ENCODE measurements at regions not wholly inside any gene's neighbourhood (a gene's known extent, or its start where the extent isn't known, plus 50 kb on each side); places are given as distances from the start of the nearest gene placed in this dataset.
"Not testable (repeated sequence)": the region's sequence is repeated elsewhere in the genome, so short reads cannot be mapped to it uniquely, and the experiment has no call there.

GRCh38 chr1:100597061-100597741 lies 59.3 kb downstream of the GPR88 start:
- CTCF ChIA-PET, result no interaction called here
- POLR2A ChIA-PET, result no interaction called here

DNA sequence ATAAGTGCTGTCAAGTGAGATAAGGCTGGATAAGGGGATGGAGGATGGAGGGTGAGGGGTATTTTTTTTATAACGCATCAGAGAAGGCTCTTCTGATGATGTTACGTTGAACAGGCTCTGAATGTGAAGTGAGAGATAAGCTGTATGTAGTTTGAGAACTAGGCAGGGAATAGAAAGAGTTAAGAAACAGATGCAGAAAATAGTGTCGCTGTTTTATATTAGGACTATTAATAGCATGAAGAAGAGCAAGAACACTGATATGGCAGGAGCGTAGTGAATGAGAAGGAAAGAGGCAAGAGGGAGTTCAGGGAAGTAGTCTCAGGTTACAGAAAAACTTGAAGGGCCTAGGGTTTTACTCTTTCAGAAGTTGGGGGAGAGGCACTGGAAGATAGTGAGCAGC lies 59.8 kb downstream of the GPR88 start:
- ChIA-PET CTCF (no interaction called here), POLR2A (no interaction called here)

DNA sequence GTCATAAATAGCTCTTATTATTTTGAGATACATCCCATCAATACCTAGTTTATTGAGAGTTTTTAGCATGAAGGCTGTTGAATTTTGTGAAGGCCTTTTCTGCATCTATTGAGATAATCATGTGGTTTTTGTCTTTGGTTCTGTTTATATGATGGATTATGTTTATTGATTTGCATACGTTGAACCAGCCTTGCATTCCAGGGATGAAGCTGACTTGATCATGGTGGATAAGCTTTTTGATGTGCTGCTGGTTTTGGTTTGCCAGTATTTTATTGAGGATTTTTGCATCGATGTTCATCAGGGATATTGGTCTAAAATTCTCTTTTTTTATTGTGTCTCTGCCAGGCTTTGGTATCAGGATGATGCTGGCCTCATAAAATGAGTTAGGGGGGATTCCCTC lies 62.4 kb downstream of the GPR88 start:
- POLR2A ChIA-PET, CTCF ChIA-PET: not testable (repeated sequence)

DNA sequence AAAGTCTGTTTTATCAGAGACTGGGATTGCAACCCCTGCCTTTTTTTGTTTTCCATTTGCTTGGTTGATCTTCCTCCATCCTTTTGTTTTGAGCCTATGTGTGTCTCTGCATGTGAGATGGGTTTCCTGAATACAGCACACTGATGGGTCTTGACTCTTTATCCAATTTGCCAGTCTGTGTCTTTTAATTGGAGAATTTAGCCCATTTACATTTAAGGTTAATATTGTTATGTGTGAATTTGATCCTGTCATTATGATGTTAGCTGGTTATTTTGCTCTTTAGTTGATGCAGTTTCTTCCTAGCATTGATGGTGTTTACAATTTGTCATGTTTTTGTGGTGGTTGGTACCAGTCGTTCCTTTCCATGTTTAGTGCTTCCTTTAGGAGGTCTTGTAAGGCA lies 64.1 kb downstream of the GPR88 start:
- CTCF ChIA-PET, POLR2A ChIA-PET: not testable (repeated sequence)

DNA sequence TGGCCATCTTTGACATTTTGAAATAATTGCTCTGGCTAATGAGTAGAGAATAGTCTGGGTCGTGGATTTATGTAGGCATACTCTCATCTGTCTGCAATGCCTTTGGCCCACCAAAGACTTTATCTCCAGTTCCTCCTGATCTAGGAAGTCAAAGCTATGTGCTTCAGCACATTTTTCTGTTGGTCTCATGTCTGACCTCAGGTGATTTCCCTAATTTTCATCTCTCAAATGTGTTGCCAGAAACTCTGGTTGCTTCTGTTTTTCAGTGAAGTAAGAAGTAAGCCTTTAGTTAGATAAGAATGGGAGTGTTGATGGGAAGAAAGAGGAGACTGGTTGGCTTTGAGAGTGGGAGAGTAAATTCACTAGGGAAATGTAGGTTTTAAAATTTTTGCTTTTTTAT lies 66.4 kb downstream of the GPR88 start:
- POLR2A ChIA-PET, result no interaction called here
- CTCF ChIA-PET, result no interaction called here

- ChIA-PET CTCF (interaction anchor here (1.6 kb wide), 1 partner anchor 263 kb away, joined by 3 read pairs; no protein-coding TSS in a partner anchor), POLR2A (no interaction called here)
Observed at GRCh38 chr1:100606438-100606837, 68.5 kb downstream of the GPR88 start.

DNA sequence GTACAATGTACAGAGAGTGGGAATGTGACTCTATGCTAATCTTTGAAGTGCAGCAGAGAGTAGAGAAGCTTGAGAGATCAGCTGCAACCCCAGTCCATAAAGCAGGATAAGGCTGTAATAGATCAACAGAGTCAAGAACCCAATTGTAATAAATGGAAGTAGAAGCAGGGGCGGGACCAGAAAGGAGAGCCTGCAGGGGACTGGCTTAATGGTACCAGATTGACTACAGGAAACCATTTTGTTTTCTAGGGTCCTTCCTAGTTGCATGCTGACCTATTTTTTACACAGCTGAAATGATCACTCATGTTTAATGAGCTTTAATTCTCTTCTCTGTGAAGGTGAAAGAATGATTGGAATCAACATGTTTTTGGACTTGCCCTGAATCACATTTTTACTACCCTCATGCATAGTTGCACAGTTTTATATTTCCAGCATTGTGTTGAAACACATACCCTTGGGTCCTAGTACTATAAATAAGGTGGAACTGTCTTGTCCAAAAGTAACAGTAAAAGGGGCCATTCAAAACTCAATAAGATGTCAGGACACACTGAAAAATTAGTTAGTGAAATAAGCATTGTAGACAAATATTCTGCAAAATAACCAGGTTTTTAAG lies 69.8 kb downstream of the GPR88 start:
- ChIA-PET CTCF (interaction anchor here (1.6 kb wide), 1 partner anchor 261 kb away, joined by 3 read pairs; no protein-coding TSS in a partner anchor), POLR2A (no interaction called here)

DNA sequence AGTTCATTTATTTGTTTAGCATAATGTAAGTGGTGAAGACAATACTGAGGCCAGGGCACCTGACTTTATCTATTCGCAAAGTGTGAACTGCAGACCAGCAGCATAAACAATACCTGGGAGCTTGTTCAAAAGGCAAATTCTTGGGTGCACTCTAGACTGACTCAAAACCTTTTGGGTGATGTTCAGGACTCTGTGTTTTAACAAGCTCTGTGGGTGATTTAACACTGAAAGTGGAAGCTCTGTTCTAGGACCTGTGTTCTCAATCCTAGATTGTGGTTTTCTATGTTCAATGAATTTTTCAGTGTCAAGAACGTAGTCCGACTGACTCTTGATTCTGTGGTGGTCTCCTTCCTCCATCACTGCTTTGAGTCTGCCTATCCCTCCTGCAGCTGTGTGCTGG lies 71.9 kb downstream of the GPR88 start:
- POLR2A ChIA-PET, result no interaction called here

DNA sequence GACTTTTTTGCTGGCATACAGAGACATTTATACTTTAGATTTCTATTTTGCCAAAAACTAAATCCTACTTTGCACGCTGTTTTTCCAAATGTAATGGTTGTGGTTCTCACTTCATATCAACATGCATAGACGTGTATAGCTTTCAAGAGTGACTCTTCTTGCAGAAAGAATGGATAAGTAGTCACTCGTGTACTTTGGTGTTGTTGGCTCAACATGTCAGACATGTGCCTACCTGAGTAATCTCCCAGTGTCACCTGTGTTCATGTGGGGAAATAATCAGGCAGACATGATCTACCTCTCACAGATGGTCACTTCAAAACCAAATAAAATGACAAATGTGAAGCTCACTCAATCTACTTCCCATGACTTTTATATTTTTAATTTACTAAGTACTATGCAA lies 73.1 kb downstream of the GPR88 start:
- CTCF ChIA-PET, result no interaction called here
- POLR2A ChIA-PET, result no interaction called here

More for the DNA sequence above, 71.9 kb downstream of the GPR88 start:
- CTCF ChIA-PET, result no interaction called here

DNA sequence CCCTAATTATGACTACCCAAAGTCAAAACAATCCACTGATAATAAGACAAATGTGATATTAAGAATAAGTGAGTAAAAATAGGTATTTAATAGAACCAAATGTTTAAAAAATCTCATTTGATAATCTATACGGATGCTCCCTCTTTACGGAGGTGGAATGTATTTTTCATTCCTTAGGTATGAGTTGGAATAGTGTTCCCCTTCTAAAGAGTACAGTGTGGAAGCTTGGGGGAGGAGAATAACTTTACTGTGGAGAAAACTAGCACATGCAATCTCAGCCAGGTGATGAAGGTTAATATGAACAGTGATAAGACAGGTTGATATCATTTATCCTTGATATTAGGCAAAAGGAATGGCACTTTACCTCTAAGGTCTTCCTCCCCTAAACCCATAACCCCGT lies 74.6 kb downstream of the GPR88 start:
- POLR2A ChIA-PET, result no interaction called here
- CTCF ChIA-PET, result no interaction called here

GRCh38 chr1:100613817-100614559 lies 76.0 kb downstream of the GPR88 start:
- ChIA-PET CTCF (no interaction called here), POLR2A (no interaction called here)

- ChIA-PET CTCF (no interaction called here), POLR2A (no interaction called here)
Observed at GRCh38 chr1:100614570-100614969, 76.6 kb downstream of the GPR88 start.

GRCh38 chr1:100615686-100616085 lies 77.7 kb downstream of the GPR88 start:
- CTCF ChIA-PET, result interaction anchor here (0.7 to 0.8 kb wide), 3 partner anchors 87 to 463 kb away, joined by 3 to 5 read pairs (median 4); no protein-coding TSS in a partner anchor

DNA sequence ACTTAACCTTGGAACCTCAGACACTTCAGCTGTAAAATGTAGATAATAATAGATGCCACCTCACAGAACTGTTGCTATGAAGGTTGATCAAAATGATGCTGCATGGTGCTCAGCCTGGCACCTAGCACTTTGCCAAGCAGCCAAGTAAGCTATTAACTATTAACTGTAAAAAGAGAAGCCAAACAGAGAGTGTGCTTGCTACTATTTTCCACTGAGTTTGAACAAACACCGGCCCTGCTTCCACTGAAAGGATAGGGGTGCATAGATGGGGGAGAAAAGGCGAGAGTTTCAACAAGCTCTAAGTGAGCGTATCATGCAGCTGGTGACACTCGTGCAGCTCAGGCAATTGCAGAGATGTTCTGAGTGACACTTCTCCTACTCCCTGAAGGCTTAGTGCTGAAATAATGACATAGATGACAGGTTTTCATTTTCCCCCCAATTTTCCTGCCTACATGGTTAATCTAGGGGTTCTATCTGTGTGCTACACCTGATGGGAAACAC lies 78.2 kb downstream of the GPR88 start:
- CTCF ChIA-PET, result no interaction called here
- POLR2A ChIA-PET, result no interaction called here

More at GRCh38 chr1:100615686-100616085, 77.7 kb downstream of the GPR88 start:
- POLR2A ChIA-PET, result no interaction called here

- ChIA-PET POLR2A (no interaction called here), CTCF (no interaction called here)
Observed at GRCh38 chr1:100622037-100622436, 84.1 kb downstream of the GPR88 start.

DNA sequence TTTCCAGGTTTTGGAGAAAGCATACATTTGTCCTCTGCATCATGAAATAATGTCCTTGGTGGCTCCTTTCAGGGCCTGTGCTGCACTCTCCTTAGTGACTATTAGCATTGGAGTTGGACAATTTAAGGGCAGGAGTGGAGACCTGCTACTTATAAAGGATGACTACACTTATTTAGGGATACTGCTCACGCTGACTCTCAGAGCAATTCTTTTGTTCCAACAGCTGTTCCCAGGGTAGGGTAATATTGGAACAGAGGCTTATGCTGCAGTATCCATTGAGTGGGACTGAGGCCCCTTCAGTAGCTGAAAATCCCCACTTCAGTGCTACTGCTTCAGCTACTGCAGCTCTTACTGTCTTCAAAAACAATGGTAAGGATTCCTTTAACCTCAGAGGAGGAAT lies 84.6 kb downstream of the GPR88 start:
- POLR2A ChIA-PET, result no interaction called here
- CTCF ChIA-PET, result no interaction called here

- CTCF ChIA-PET, result no interaction called here
- POLR2A ChIA-PET, result no interaction called here
Observed at GRCh38 chr1:100622966-100623762, 85.2 kb downstream of the GPR88 start.

- CTCF ChIA-PET, result no interaction called here
- POLR2A ChIA-PET, result no interaction called here
Observed at GRCh38 chr1:100624886-100625610, 87.1 kb downstream of the GPR88 start.

DNA sequence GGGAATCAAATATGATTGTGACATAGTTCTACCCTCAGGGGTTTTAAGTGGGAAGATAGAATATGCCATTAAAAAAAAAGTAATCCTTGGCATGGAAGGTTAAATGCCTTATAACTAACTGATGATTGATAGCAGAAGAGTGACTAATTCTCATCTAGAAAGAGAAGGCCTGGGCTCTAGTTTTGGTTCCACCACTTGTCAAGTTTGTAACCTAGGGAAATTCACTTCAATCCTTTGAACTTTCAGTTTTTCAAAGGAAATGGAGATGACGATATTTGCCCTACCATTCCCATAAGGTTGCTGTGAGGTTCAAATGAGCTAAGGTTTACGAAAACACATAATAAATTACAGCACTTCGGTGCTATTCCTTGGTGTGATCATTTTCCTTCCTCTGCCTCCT lies 88.5 kb downstream of the GPR88 start:
- POLR2A ChIA-PET, result no interaction called here
- CTCF ChIA-PET, result no interaction called here

Measured in activated CD8-positive, alpha-beta memory T cell treated with anti-CD3 and anti-CD28 coated beads for 36 hours (primary cell).